ENCODE measurements at regions not wholly inside any gene's neighbourhood (a gene's known extent, or its start where the extent isn't known, plus 50 kb on each side); places are given as distances from the start of the nearest gene placed in this dataset.
"Not testable (repeated sequence)": the region's sequence is repeated elsewhere in the genome, so short reads cannot be mapped to it uniquely, and the experiment has no call there.

DNA sequence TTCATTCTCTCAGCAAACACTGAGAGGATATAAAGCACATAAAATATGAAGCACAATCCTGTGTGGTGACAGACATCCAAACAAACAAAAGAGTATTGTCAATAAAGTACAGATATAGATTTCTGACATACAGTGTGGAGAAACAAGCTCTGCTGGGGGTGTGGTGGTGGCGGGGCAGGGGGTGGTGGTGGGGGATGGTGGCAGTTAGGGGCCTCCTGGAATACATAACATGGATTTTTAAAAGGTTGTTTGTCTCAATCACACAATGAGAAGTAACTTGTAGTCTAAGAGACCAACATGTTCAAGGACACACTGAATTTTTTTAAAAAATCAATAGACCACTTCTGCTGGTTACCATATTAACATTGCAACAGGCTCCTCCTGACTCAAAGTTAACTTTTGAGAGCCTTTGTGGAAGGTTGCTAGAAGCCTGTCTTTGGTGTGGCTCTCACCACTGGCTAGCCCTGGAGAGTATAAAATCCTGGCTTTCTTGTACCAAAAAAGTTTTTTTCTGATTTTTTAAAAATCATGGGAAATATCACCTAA, 1197.4 kb downstream of the SUCLG1 start:
- no peaks in the 10 kb centered on the region for H3K79me2 ChIP-seq (ENCODE audit: insufficient read depth)
- in situ Hi-C loops (cut with MboI): no loop called here
- no peaks in the 10 kb centered on the region for H3F3A ChIP-seq (ENCODE audit: insufficient read depth)
- WGBS, 2 experiments (ENCODE audit: low coverage in 1 of 2, low lambda C conversion rate in 2 of 2, missing lambda C conversion rate in 2 of 2): 0 to 4% methylated on average over 1 of the region's 1 CpG
- H2AFZ ChIP-seq: no peak overlapping the region
- H3K36me3 ChIP-seq (ENCODE audit: low read depth): no peaks in the 10 kb centered on the region
- no peak for TF ChIP-seq EZH2phosphoT487 (IDR thresholded peaks at IDR 0.05; ENCODE audit: insufficient read depth, low read depth)
- TF ChIP-seq EZH2 (IDR thresholded peaks at IDR 0.05; ENCODE audit: insufficient read depth, poor library complexity, severe bottlenecking): no peak
- H4K20me1 ChIP-seq (ENCODE audit: insufficient read depth): no peaks in the 10 kb centered on the region
- H3K9me2 ChIP-seq (ENCODE audit: insufficient read depth): no peaks in the 10 kb centered on the region
- no peak overlapping the region for H3K4me2 ChIP-seq (ENCODE audit: unreplicated experiment)
- no peak overlapping the region for H3K9ac ChIP-seq
- H3K27me3 ChIP-seq (replicated peaks; ENCODE audit: insufficient read depth): no peaks in the 10 kb centered on the region
- DNase-seq: no peak
- no peak overlapping the region for H3K27ac ChIP-seq
- H3K4me3 ChIP-seq: no peak overlapping the region
- H3K4me1 ChIP-seq (ENCODE audit: insufficient read depth): no peaks in the 10 kb centered on the region
- no peaks in the 10 kb centered on the region for H3K9me3 ChIP-seq (ENCODE audit: low read depth)

- in situ Hi-C loops (cut with MboI): no loop called here
- H3K79me2 ChIP-seq (ENCODE audit: insufficient read depth): no peaks in the 10 kb centered on the region
- WGBS, 2 experiments (ENCODE audit: low coverage in 1 of 2, low lambda C conversion rate in 2 of 2, missing lambda C conversion rate in 2 of 2): 4 to 5% methylated on average over 1 of the region's 1 CpG
These were observed 1205.2 kb downstream of the SUCLG1 start for GRCh38 chr2:83253848-83254247.

GRCh38 chr2:83251321-83251872, 1207.7 kb downstream of the SUCLG1 start:
- no peak overlapping the region for H3K4me2 ChIP-seq (ENCODE audit: unreplicated experiment)
- H3F3A ChIP-seq (ENCODE audit: insufficient read depth): no peaks in the 10 kb centered on the region
- no peaks in the 10 kb centered on the region for H3K9me3 ChIP-seq (ENCODE audit: low read depth)
- no peak overlapping the region for H3K27ac ChIP-seq
- in situ Hi-C loops (cut with MboI): no loop called here
- H3K27me3 ChIP-seq (replicated peaks; ENCODE audit: insufficient read depth): no peaks in the 10 kb centered on the region
- no peaks in the 10 kb centered on the region for H3K9me2 ChIP-seq (ENCODE audit: insufficient read depth)
- no peak overlapping the region for H3K4me3 ChIP-seq
- H3K36me3 ChIP-seq (ENCODE audit: low read depth): no peaks in the 10 kb centered on the region
- H2AFZ ChIP-seq: no peak overlapping the region
- no peaks in the 10 kb centered on the region for H3K79me2 ChIP-seq (ENCODE audit: insufficient read depth)
- DNase-seq: no peak
- no peak overlapping the region for H3K9ac ChIP-seq
- 27 to 29% methylated on average over 3 of the region's 3 CpGs for WGBS, 2 experiments (ENCODE audit: low coverage in 1 of 2, low lambda C conversion rate in 2 of 2, missing lambda C conversion rate in 2 of 2)
- no peaks in the 10 kb centered on the region for H4K20me1 ChIP-seq (ENCODE audit: insufficient read depth)
- H3K4me1 ChIP-seq (ENCODE audit: insufficient read depth): no peaks in the 10 kb centered on the region
- no peak for TF ChIP-seq EZH2phosphoT487 (IDR thresholded peaks at IDR 0.05; ENCODE audit: insufficient read depth, low read depth)
- TF ChIP-seq EZH2 (IDR thresholded peaks at IDR 0.05; ENCODE audit: insufficient read depth, poor library complexity, severe bottlenecking): no peak

More at GRCh38 chr2:83253848-83254247, 1205.2 kb downstream of the SUCLG1 start:
- no peaks in the 10 kb centered on the region for H4K20me1 ChIP-seq (ENCODE audit: insufficient read depth)
- DNase-seq: no peak
- H3K9me2 ChIP-seq (ENCODE audit: insufficient read depth): no peaks in the 10 kb centered on the region
- H2AFZ ChIP-seq: no peak overlapping the region
- H3K36me3 ChIP-seq (ENCODE audit: low read depth): no peaks in the 10 kb centered on the region
- no peak overlapping the region for H3K4me3 ChIP-seq
- H3K4me1 ChIP-seq (ENCODE audit: insufficient read depth): no peaks in the 10 kb centered on the region
- H3K9ac ChIP-seq: no peak overlapping the region
- no peaks in the 10 kb centered on the region for H3K27me3 ChIP-seq (replicated peaks; ENCODE audit: insufficient read depth)
- TF ChIP-seq EZH2phosphoT487 (IDR thresholded peaks at IDR 0.05; ENCODE audit: insufficient read depth, low read depth): no peak
- no peak for TF ChIP-seq EZH2 (IDR thresholded peaks at IDR 0.05; ENCODE audit: insufficient read depth, poor library complexity, severe bottlenecking)
- no peaks in the 10 kb centered on the region for H3K9me3 ChIP-seq (ENCODE audit: low read depth)
- H3K4me2 ChIP-seq (ENCODE audit: unreplicated experiment): no peak overlapping the region
- no peak overlapping the region for H3K27ac ChIP-seq
- H3F3A ChIP-seq (ENCODE audit: insufficient read depth): no peaks in the 10 kb centered on the region

DNA sequence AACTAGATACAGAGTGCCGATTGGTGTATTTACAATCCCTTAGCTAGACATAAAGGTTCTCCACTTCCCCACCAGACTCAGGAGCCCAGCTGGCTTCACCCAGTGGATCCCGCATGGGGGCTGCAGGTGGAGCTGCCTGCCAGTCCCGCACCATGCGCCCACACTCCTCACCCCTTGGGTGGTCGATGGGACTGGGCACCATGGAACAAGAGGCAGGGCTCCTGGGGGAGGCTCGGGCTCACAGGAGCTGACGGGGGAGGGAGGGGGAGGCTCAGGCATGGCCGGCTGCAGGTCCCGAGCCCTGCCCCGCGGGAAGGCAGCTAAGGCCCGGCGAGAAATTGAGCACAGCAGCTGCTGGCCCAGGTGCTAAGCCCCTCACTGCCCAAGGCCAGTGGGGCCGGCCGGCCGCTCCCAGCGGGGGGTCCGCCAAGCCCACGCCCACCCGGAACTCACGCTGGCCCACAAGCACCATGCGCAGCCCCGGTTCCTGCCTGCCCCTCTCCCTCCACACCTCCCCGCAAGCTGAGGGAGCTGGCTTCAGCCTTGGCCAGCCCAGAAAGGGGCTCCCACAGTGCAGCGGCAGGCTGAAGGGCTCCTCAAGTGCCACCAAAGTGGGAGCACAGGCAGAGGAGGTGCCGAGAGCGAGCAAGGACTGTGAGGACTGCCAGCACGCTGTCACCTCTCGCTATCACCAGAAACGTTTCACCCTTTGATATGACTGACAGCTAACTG, 1213.1 kb downstream of the SUCLG1 start:
- H3K9me3 ChIP-seq (ENCODE audit: low read depth); H3K4me1 ChIP-seq (ENCODE audit: insufficient read depth); H3K9ac ChIP-seq; H3K4me3 ChIP-seq; H3K9me2 ChIP-seq (ENCODE audit: insufficient read depth); DNase-seq; H3K36me3 ChIP-seq (ENCODE audit: low read depth); H2AFZ ChIP-seq; H3K27me3 ChIP-seq (replicated peaks; ENCODE audit: insufficient read depth); H3K79me2 ChIP-seq (ENCODE audit: insufficient read depth); H3K27ac ChIP-seq; H3F3A ChIP-seq (ENCODE audit: insufficient read depth); H4K20me1 ChIP-seq (ENCODE audit: insufficient read depth); H3K4me2 ChIP-seq (ENCODE audit: unreplicated experiment); in situ Hi-C loops (cut with MboI): not testable (repeated sequence)
- WGBS, 2 experiments (ENCODE audit: low coverage in 1 of 2, low lambda C conversion rate in 2 of 2, missing lambda C conversion rate in 2 of 2): 61 to 65% methylated on average over 14 to 30 of the region's 30 CpGs

Data from GM23248 (cell line).